Skeletal muscle cell (primary cell): ENCODE measurements at regions not wholly inside any gene's neighbourhood (a gene's known extent, or its start where the extent isn't known, plus 50 kb on each side); places are given as distances from the start of the nearest gene placed in this dataset.
A peak's percentile ranks its signal among the peaks of the same experiment; 100 is the strongest.

Experiments
- DNase-seq: peaks from one replicate; pipeline ENCODE4 v3.0.0-alpha.2; 2010; ENCODE audit warnings: low read depth
- H3K4me3 ChIP-seq: 2 replicates; pipeline ENCODE4 v1.5.1; 2011; ENCODE audit warnings: low read depth, mild to moderate bottlenecking, control low read depth, low read length, moderate library complexity

DNA sequence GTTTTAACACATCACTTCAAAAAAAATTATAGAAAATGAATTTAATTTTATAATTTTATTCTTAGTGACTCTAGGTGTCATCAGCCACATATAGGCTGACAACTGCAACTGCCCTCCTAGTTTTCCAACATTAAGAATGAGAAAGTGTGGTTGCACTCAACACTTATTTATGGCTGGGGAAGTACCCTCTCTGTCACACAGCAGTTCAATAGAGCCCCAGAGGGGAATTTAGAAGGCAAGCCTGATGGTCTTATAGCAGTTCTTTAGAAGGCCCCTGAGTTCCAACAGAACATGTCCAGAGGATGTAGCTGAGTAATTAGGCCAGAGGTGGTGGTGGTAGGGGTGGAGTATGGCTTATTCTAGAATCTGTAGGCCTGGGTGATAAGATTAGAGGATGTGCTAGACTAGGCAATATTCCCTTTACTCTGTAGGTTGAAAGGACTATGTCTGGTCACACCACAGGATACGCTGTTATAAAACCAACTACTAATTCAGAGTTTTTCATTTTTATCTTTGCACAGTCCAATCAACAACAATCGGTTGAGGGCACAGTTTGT is 226.5 kb upstream of the CITED2 start:
- DNase-seq = no peak

DNA sequence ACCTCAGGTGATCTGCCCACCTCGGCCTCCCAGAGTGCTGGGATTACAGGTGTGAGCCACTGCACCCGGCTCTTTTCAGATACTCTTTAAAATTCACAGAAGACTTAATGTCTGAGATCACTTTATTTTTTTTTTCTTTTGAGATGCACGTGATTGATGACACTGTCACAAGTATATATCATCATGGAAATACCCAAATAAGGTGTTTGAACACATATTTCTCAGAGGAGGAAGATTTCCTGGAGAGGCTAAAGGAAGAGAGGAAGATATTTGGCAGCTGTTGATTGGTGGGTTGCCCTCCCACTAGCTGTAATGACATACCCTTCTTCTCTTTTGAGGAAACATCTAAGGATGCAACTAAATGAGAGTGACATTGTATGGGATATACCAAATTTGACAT is 225.9 kb upstream of the CITED2 start:
- no peak overlapping the region for H3K4me3 ChIP-seq
- no peak for DNase-seq

More for the DNA sequence above, 226.5 kb upstream of the CITED2 start:
- no peak overlapping the region for H3K4me3 ChIP-seq

DNA sequence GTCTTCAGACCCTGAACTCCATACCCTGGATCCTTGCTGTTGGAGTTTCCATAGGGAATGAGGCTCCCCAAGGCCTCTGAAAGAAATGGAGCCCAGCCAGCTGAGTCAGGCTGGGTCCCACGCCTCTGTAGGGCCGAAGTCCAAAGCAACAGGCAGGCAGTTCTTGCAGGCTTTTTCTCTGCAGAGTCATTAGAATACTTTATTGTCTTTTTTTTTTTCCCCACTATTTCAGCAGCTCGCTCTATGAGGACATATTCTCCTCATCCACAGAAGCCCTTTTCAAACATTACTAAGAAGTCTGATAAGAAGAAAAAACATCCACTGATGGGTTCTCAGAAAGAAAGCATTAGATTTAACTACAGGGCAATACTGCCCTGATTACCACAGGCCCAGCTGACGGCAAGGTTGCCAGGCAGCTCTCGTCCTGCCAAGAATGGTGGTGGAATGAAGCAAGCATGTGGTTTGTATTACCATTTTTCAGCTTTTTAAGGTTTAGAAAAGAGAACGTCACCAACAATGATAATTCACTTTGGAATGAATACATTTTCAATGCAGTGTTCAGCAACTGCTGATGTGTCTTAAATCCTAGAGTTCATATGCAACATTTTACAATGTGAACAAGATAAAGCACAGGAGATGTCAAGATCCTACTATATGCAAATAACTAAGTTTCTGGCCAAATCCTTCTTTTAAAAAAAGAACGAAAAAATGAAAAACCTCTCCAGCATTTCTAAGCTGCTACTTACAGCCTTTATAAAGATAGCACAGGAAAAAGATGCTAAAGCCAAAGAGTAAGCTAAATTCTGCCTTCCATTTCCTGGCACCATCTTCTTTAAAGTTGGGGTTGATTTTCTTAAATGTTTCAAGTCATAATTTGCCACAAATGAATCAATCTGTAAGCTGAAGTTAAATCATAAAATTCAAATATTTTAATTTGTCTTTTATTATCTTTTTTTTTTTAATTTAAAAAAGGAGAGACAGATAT is 223.6 kb upstream of the CITED2 start:
- no peak overlapping the region for H3K4me3 ChIP-seq

DNA sequence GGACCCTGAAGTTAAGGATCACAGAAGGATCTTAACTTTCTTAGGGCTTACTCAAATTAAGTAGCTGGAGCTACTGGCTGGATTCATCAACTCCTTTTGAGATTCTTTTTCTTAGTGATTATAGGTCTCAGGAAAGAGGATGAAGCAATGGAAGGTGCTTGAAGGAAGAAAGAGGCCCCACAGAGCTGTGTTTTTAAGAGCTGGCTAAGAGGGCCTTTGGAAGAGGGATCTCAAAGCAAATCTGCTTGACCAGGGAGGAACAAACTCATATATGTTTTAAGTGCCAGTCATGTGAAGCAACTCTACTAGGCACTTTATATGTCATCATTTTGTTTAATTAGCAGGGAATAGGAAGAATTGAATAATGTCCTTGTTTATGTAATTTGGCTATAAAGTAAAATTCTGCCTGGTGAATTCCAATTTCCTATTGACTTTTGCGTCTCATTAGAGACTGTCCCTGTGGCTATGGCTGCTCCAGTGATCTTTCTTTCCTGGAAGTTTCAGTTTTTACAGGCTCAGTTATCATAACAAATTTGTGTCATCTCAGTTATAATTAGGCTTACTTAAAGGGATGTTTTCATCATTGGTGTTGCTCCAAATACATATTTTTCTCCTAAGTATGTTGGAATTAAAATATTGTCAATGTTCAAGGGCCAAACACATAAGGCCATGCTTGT is 222.8 kb upstream of the CITED2 start:
- no peak for DNase-seq
- H3K4me3 ChIP-seq = no peak overlapping the region

More for the DNA sequence above, 223.6 kb upstream of the CITED2 start:
- DNase-seq = peak; percentile 95

DNA sequence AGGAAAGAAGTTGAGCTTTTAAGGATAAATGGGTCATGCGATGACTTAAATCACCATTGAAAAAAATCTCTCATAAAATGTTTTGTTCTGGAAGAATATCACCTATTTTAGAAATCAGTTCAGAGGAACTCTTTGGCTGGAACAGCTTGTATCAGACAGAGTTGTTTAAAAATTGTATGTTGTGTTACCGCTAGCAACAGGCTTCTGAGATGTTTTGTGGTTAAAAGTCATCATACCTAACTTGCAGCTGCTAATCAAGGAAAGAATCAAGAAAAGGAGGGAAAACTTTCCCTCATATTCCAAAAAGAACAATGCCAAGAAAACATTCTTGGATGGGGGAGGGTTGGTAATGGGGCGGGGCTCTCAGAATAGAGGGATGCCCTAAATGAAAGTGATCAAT is 220.7 kb upstream of the CITED2 start:
- peak; percentile 28 for DNase-seq
- H3K4me3 ChIP-seq = no peak overlapping the region

DNA sequence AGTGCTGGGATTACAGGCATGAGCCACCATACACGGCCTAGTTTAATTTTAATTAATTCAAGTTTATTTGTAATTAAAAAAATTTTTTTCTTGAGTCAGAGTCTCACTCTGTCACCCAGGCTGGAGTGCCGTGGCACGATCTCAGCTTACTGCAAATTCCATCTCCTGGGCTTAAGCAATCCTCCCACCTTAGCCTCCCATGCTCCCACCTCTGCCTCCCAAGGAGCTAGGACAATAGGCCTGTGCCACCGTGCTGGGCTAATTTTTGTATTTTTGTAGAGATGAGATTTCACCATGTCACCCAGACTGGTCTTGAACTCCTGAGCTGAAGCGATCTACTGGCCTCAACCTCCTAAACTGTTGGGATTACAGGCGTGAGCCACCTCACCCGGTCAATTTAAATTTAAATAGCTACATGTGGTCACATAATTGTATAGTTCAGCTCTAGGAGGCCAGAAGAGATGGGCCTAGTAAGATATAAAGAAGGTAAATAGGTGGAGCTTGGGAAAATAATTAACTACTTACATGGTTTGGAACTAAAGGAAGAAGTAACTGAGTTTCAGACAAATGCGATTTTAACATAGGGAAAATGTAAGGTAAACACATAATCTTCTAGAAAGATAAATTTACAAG is 220.0 kb upstream of the CITED2 start:
- no peak overlapping the region for H3K4me3 ChIP-seq
- no peak for DNase-seq

DNA sequence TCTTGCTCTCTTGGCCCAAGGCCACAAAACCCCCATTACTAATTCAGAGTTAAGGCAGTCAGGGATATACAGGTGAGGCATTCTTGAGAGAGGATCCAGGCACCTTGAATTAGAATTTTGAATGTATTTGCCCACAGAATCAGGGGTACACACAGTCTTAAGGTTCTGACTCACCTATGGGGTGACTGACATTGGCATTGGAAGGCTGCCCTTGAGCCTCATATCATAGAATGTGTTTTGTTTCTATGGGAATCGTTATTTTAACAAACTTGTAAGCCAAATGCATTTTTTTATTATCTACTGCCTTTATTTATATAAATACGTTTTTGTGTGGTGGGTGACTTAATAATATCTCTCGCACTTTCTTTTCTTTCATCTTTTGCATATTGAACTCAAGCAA is 218.6 kb upstream of the CITED2 start:
- DNase-seq = no peak
- H3K4me3 ChIP-seq = no peak overlapping the region

DNA sequence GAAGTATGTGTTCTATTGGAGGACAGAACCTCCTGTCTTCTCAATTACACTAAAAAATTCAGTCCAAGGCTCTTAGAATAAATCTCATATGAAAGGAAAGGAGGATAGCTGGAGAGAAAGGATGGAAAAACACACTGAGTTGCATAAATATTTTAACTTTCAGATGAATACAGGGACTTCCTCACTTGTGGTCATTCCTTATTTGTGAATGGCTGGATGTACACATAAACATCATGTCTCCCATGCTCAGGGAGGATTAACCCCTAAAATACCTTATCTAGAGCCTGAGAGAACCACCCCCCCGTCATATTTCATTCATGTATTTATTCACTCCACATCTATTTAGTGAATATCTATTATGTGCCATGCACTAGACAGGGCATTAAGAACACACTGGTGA is 217.6 kb upstream of the CITED2 start:
- no peak for DNase-seq

DNA sequence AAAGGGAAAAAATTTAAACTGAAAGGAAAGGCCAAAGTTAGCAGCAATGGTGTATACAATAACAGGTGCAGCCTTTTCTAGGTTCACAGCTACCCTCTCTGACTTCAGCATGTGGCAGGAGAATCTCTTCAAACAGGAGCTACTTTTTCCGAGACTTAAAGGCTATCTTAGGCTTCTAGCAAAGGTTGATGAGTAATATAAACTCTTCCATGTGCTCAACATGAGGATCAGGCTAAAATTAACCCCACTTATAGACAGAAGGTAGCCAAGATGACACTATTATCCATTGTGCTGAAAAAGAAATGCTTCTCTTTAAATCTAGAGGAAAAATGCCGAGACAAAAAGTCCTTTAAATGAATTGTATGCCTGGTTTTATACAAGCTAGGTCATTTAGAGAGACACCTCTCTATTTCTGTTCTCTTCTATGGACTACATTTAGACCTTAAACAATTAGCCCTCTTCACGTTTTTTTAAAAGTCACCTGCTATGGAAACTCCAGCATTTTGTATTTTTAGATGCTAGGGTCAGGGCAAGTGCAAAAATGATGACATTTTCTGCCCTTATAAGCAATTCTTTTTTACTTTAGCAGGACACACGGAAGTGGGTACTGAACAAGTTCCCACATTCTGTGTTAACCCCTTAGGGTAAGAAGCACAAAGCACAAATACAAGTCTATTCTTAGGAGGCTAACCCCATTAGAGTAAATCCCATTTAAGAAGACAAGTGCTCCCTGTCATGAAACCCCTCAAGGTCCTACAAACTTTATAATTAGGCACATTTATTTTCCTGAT is 216.8 kb upstream of the CITED2 start:
- no peak overlapping the region for H3K4me3 ChIP-seq
- DNase-seq = no peak

More for the DNA sequence above, 217.6 kb upstream of the CITED2 start:
- H3K4me3 ChIP-seq = no peak overlapping the region

DNA sequence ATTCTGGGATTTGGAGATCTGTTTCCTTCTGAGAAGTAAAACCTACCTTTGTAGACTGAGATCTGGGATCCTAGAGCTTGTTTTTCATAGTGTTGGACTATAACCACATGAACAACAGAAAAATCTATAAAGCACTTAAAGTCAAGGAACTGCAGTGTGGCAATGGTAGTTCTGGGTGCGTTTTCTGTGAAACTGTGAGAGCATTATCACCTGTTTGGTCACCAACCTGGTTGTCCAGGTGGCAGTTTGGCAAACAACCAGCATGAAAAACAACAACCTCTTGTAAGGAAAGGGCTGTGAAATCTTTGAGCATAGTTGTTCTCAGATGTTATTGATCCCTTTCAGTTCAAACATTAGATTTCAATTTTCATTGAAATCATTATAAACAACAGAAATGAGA is 215.8 kb upstream of the CITED2 start:
- no peak overlapping the region for H3K4me3 ChIP-seq
- no peak for DNase-seq

DNA sequence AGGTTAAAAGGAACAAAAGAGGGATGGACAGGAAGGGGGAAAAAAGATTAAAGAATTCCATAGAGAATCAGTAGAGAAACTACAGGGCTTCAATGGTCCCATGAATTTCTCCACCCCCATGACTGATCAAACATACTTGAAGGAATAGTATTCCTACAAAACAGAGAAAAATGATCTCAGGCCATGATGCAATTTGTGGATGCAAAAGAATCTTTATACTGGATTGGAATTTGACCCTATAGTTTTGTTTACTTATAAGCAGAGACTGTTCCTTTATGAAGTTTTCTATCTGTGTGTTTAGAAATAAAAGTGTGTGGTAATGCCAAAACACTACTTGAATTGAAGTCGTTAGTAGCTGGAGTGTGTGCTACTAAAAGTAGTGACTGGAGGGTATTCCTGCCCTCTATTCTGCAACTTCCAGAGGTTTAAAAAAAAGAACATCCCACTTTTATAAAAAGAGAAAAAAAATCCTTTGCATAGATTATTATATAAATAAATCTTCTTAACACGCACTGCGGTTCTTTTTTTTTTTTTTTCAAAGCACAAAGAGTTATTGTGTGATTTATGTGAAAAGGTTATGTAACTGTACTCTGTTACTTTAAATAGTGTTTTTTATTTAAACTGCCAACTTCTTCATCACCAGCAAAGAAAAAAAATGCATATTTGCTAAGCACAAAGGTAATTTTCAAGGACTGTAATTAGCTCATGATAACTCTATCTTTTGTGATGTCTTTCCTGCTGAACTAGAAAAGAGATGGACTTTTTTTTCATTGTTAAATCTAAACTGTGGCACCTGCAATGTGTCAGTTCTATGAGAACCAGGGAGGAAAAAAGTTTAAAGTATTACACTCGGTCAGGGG is 214.5 kb upstream of the CITED2 start:
- DNase-seq = peak; percentile 83
- no peak overlapping the region for H3K4me3 ChIP-seq

DNA sequence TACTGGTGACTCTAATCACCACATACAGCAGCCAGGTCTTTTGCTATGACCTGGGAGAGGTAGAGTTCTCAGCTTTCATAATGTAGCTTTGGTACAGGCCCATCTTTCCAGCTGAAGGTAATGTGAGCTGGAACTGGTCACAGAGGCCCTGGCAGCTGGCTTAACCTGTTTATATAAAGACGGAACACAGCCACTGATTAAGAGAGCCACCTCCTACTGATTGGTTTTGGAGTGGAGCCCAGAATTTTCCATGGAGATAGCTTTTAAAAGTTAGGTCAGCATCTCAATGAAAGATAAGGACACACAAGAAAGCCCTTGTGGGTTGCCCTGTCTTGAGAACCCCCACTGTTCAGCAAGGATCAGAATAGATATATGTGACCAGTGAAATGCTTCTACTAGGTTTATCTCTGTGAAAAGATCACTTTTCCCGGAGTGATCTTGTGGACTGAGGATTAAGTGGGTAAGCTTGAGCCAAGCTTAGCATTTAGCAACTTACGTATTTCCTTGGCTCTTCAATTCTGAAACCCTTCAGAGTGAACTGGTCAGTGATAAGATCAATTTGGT is 213.7 kb upstream of the CITED2 start:
- H3K4me3 ChIP-seq = no peak overlapping the region
- no peak for DNase-seq

DNA sequence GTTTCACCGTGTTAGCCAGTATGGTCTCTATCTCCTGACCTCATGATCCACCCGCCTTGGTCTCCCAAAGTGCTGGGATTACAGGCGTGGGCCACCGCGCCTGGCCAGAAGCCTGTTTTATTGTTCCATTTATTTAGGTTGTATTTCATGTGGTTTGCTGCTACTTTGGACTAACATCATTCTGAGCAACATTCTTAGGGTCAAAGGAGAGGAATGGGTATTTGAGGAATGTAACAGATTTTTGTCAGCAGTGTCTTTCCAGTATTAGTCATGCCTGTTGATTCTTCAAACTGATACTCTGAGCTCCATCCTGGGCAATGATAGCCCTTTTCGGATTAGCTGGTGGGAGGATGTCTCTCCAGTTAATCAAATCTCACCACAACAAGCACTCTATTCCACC is 213.0 kb upstream of the CITED2 start:
- peak; percentile 91 for DNase-seq
- no peak overlapping the region for H3K4me3 ChIP-seq

DNA sequence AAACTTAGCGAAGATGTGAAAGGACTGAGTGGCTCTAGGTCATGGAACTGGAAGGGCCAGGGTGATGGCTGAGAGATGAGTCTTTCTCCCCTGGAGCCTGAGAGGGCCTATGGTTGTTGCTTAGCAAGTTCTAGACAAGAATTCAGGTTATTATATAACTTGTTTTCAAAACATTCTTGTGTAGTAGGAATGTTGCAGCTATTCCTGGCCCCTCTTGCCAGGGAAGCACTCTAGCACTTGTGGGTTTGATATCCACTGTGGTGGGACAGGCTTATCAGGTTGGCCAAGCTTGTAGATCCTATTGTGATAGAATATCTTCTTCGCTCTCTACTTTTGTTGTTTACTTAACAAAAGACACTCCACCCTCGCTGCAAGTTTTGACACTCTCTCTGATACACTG is 211.8 kb upstream of the CITED2 start:
- H3K4me3 ChIP-seq = no peak overlapping the region
- DNase-seq = no peak

DNA sequence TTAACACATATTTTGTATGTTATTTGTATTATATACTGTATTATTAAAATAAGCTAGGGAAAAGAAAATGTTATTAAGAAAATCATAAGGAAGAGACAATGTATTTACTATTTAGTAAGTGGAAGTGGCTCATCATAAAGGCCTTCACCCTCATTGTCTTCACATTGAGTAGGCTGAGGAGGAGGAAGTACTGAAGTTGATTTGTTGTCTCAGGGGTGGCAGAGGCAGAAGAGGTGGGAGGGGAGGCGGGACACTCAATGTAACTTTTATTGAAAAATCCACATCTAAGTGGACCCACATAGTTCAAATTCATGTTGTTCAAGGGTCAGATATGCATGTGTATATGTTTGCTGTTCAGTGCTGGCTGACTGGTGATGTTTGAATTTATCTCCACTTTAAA is 210.2 kb upstream of the CITED2 start:
- no peak for DNase-seq
- no peak overlapping the region for H3K4me3 ChIP-seq

DNA sequence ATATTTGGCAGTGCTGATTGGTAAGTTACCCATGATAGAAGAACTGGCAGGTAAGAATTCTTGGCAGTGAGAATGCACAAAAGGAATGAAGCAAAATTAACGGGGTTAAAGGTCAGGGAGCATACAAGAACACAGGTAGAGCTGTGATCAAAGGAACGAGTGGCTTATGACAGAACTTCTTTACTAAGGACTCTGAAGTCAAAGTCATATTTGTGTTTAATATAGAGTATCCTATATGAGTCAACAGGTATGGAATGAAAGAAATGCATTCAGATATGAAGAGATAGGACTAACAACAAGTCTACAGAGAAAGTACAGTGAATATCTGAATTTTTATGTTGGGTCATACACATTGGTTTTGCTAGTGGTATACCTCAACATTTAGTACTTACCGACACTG is 209.0 kb upstream of the CITED2 start:
- DNase-seq = no peak
- no peak overlapping the region for H3K4me3 ChIP-seq

DNA sequence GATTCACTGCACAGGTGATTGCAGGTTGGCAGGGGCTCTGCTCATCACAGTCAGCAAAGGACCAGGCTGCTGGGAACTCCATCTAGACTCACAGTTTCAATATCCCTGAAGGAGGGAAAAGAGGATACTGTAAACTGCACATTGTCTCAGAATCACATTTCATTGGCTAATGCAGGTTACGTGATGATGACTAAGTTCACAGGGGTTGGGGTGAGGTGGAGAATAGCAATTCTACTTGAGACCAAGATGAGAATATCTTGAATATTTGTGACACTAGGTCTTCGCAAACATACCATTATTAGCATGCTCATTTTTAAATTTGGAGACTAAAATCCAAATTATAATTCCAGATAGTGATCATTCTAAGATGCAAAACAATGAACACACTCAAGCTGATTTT is 208.5 kb upstream of the CITED2 start:
- no peak overlapping the region for H3K4me3 ChIP-seq
- DNase-seq = no peak

DNA sequence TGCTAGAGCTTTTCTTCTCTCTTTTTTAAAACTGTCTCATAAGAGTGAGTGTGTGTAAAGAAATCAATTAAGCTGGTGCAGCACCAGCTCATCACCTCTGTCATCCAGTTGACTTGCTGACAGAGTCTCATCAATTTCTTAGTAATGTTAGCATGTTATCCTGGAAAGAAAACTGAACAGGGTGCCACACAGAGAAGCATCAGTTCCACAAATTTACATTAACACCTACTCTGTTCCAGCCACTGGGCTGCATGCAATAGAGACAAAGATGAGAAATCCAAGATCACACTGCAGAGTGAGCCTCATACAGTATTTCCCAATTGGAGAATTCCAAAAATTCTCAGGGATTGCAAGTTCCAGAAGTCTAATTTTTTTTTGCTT is 207.0 kb upstream of the CITED2 start:
- DNase-seq = no peak

More for the DNA sequence above, 207.0 kb upstream of the CITED2 start:
- no peak overlapping the region for H3K4me3 ChIP-seq
